Hematopoietic multipotent progenitor cell treated with erythropoietin and hydrocortisone succinate and interleukin-3 and kit ligand, for 8 days (in vitro differentiated cells): ENCODE measurements at regions not wholly inside any gene's neighbourhood (a gene's known extent, or its start where the extent isn't known, plus 50 kb on each side); places are given as distances from the start of the nearest gene placed in this dataset.
"Not testable (repeated sequence)": the region's sequence is repeated elsewhere in the genome, so short reads cannot be mapped to it uniquely, and the experiment has no call there.

Experiments
- DNase-seq: peaks from one replicate; pipeline ENCODE4 v3.0.0-alpha.2; 2015

DNA sequence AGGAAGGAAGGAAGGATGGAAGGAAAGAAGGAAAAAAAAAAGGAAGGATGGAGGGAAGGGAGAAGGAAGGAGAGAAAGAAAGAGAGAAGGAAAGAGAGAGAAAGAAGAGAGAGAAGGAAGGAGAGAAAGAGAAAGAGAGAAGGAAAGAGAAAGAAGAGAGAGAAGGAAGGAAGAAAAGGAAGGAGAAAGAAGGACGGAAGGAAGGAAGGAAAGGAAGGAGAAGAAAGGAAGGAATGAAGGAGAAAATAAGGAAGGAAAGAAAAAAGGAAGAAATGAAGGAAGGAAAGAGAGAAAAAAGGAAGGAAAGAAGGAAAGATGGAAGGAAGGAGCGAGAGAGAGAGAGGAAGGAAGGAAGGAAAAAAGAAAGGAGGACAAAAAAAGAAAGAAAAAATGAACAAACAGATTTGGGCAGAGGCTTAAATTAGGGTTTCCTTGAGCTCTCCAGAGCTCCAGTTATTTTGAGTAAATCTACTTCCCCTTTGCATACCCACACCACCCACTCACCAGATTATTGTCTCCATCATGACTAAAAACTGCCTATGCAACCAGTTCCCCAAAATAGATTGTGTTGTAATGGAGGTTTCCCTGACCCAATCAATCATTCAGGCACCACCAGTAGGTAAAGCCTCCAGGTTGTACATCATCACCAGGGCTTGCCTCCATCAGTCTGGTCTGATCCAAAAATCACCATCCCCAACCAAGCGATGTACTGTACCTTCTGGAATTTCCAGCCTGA lies 1722.9 kb upstream of the PCDH10 start:
- no peak for DNase-seq

- no peak for DNase-seq
Measured at GRCh38 chr4:131427000-131427399, 1722.1 kb upstream of the PCDH10 start.

DNA sequence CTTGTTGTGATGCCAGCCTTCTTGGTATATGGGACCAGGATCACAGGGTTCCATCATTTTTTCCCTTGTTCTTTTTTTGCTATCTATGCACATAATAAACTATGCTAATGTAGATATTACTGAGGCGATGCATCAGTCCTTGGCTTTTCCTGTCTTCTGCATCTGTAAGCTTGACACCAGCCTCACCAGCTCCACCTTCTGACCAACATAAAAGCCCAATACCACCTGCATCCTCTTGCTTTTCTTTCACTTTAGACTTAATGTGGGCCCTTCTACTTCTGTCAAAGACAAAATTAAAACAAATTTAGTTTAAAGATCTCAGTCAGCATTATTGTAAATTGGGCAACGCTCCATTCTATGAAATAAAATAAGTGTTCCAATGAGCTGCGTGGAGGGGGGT lies 1718.8 kb upstream of the PCDH10 start:
- DNase-seq = no peak

GRCh38 chr4:131441004-131441688 lies 1707.9 kb upstream of the PCDH10 start:
- no peak for DNase-seq

DNA sequence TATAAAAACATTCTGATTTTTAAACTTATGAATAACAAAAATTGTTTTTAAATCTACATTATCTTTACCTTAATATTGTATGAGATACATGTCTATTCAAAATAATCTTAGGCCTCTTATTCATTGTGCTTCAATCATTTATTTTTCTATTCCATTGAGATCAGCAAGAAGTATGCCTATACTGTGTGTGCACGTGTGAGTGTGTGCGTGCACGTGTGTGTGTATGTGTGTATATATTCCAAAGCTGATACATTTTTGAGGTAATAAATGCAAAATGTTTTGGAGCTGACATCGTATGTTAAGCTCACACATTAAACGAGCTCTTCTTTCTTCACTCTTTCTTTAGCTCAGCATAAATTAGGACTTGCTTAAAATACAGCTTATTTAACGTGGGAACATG lies 1701.2 kb upstream of the PCDH10 start:
- DNase-seq = no peak

GRCh38 chr4:131450572-131451209 lies 1698.4 kb upstream of the PCDH10 start:
- DNase-seq = no peak

- no peak for DNase-seq
Measured at GRCh38 chr4:131459430-131460101, 1689.5 kb upstream of the PCDH10 start.

GRCh38 chr4:131470360-131470759 lies 1678.7 kb upstream of the PCDH10 start:
- no peak for DNase-seq

DNA sequence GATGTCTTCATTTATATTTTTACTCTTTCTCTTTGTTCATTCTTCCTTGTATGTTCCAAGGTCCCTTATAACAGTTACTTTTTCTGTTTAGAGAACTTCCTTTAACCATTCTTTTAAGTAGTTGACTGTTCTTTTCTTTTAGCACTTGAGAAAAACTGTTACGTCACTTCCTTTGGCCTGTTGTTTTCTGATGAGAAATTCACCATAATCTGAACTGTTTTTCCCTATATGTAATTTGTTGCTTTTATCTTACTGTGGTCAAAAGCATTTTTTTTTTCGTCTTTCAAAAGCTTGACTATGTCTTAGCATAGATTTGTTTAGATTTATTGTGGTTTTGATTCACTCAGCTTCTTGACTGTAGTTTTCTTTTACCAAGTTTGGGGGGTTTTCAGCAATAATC lies 1660.3 kb upstream of the PCDH10 start:
- DNase-seq = no peak

DNA sequence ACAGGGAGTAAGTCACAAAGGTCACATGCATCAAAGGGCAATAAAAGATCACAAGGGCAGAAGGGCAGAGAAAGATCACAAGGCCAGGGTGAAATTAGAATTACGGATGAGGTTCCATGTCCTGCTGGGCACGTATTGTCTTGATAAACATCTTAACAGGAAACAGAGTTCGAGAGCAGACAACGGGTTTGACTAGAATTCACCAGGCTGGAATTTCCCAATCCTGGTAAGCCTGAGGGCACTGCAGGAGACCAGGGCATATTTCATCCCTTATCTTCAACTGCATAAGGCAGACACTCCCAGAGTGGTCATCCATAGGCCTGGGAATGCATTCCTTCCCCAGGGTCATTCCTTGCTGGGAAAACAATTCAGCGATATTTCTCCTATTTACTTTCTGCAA lies 1652.9 kb upstream of the PCDH10 start:
- DNase-seq = not testable (repeated sequence)

GRCh38 chr4:131499141-131499873 lies 1649.8 kb upstream of the PCDH10 start:
- no peak for DNase-seq

DNA sequence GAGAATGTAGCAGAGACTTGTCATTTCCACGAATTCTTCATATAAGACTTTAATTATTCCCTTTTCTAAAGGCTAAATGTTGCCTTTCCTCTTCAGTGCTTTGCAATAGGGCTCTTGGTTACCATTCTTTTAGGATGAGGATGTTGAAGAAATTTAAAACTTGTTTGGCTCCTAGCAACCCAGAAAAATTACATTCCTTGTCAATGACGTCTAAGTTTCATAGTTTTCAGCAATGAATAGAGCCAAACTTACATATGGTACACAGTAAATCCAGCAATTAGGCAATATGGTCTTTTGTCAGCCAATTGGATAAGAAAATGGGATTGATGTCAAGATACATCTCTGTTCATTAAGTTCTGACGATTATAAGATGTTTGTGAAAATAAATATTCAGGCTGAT lies 1639.6 kb upstream of the PCDH10 start:
- DNase-seq = no peak

- DNase-seq = no peak
Measured at GRCh38 chr4:131526686-131527085, 1622.4 kb upstream of the PCDH10 start.

- no peak for DNase-seq
Measured at GRCh38 chr4:131531087-131531486, 1618.0 kb upstream of the PCDH10 start.

DNA sequence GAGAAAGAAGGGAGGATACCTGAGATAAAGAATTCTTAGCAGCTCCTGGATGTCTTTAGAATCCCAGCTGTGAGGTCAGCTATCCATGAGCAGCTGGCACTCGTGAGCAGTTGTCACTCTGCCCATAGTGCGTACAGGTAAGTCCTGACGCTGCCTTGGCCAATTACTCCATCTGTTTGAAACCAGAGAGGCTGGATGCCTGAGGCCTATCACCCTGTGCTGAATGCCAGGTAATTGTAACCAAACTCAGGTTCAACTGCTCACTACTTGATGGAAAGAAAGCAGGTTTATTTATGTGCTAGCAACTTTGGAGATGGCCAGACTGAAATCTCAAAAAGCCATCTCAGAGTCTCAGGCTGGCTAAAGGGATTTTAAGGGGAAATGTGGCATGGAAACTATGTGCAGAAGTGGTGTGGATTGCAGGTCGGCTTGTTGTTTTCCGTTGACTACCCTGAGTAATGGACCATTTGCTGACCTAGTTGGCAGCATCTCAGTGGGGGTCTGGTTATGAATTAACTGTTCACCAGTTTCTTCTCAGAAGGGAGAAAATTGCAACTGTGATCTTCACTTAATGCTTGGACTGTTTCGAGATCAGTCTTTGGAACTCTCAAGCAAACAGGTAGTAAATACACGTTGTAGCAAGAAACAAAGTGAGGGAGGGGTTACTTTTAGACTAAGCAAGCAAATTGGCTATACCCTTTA lies 1614.0 kb upstream of the PCDH10 start:
- no peak for DNase-seq

DNA sequence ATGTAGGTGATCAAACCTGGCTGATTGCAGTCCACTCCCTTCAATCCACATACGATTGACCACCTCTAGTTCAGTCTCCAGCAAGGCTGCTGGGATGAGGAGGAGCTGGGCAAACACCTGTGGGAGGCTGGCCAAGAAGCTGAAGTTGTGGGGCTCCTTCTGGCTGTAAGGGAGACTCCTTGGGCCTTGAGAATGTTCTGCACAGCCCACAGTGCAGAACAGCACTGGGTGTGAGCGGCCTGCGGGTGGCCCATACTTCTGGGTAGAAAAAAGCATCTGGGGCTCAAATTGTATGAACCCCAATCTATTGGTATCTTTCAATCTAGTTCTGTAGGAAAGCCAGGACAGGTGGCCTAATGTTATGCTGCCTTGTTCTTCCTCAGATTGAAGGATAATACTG lies 1608.8 kb upstream of the PCDH10 start:
- no peak for DNase-seq

DNA sequence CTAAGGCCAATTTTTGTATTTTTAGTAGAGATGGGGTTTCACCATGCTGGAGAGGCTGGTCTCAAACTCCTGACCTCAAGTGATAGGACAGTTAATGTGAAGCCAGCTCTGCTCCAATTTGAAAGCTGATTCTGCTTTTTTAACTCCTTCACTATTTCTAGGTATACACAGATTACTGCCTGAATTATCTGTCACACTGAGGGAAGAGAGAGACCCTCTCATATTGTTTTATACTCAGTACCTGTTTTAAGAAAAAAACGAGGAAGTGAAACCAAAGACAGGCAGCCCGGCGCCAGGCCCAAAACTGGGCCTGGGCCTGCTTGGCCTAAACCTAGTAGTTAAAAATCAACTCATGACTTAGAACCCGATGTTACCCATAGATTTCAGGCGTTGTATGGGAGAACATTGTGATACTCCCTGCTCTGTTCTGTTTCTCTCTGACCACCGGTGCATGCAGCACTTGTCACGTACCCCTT lies 1601.5 kb upstream of the PCDH10 start:
- DNase-seq = no peak

GRCh38 chr4:131551306-131551705 lies 1597.8 kb upstream of the PCDH10 start:
- no peak for DNase-seq

- DNase-seq = no peak
Measured at GRCh38 chr4:131566026-131566425, 1583.1 kb upstream of the PCDH10 start.

DNA sequence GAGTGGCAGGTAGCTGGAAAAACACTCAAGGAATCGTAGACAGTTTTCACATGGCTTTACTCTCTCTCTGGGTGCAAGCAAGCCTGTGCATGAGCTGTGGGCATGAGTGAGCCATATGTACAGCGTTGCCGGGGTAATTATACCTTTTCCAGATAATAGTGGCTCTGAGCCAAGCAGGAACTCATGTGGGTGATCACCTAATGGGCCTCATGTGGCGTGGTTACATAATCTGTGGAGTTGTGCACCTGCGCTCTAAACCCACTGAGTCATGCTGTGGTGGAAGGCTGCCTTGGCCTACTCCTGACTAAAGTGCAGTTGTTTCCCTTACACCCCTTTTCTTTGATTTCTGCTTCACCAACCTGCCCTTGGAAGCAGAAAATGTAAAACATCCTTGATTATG lies 1564.5 kb upstream of the PCDH10 start:
- DNase-seq = no peak

GRCh38 chr4:131595140-131595539 lies 1554.0 kb upstream of the PCDH10 start:
- no peak for DNase-seq

DNA sequence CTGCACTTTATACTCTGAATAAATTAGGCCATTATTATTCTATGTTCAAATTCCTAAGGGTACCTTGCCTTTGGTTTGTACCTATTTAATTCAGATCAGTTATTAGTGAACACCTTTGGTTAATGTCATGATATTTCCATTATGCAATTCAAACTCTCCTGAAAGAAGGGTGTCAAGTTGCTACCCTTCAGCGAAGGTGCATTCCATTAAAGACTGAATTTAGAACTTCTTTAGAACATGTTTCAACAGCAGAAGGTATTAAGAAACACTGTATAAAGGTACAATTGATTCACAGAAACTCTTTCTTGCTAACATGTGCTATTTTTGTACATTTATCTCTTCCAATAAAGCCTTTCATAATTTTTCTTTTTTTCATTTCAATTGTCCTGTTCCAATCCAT lies 1545.4 kb upstream of the PCDH10 start:
- DNase-seq = no peak
